RWPE1 (cell line): ENCODE measurements at regions not wholly inside any gene's neighbourhood (a gene's known extent, or its start where the extent isn't known, plus 50 kb on each side); places are given as distances from the start of the nearest gene placed in this dataset.

Experiments
- CTCF ChIA-PET: fragments of 350-600 bp; sonication (Branson Sonifier 250); formaldehyde crosslinking; extraction: SDS; loops from one replicate; lab custom pipeline; 2021; lab: Yijun Ruan, JAX
- POLR2A ChIA-PET: fragments of 400-600 bp; formaldehyde crosslinking; extraction: SDS; loops from one replicate; lab custom pipeline; 2020; ENCODE audit warnings: antibody characterized with exemption; ENCODE audit not compliant: low non-redundant PET; lab: Yijun Ruan, JAX
- DNase-seq: peaks from one replicate; pipeline ENCODE4 v3.0.0; 2012; ENCODE audit warnings: low spot score
- H3K27ac ChIP-seq: fragments of 450-650 bp; 2 replicates; pipeline ENCODE4 v1.5.1; 2017
- TF ChIP-seq, protein P1 (sequence below): fragments of 450-650 bp; conservative IDR thresholded peaks from 2 replicates; pipeline ENCODE4 v1.5.1; 2017; ENCODE audit warnings: low read depth, mild to moderate bottlenecking

DNA sequence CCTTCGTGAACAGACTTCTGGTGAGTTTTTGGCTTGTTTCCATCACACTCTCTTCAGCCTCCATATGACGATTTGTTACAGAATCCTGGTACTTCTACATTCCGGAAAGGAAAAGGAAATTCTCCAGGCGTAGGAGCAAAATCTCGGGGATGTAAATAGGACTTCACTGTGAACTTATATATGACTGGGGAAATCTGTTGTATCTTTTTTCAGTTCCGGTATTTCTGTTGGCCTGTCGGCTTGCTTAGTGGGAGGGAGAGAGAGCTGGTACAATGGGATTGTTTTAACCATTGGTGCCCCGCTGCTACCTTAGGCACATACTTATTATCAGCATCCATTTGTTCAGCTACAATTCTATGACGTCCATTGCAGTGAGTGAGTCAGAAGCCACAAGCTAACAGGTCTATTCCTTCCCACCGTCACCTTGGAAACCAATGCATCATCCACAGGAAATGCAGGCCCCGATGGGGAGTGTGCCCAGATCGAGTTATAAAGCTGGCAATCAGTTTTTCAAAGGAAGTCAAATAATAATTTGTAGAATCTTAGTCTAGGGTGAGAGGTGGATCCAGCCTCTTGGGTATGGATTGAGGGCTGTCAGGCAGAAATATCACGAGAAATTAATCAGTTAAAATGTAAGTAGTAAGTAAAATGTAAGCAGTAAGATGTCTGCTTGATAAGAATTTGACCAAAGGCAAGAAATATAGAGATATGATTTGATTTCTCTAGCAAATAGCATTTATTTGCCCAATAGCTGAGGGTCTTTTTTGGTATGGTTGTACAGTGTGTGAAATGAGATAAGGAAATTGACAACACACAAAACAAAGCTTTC lies 92.0 kb upstream of the MKLN1 start:
- POLR2A ChIA-PET: no interaction called here
- TF ChIP-seq, protein P1, sequence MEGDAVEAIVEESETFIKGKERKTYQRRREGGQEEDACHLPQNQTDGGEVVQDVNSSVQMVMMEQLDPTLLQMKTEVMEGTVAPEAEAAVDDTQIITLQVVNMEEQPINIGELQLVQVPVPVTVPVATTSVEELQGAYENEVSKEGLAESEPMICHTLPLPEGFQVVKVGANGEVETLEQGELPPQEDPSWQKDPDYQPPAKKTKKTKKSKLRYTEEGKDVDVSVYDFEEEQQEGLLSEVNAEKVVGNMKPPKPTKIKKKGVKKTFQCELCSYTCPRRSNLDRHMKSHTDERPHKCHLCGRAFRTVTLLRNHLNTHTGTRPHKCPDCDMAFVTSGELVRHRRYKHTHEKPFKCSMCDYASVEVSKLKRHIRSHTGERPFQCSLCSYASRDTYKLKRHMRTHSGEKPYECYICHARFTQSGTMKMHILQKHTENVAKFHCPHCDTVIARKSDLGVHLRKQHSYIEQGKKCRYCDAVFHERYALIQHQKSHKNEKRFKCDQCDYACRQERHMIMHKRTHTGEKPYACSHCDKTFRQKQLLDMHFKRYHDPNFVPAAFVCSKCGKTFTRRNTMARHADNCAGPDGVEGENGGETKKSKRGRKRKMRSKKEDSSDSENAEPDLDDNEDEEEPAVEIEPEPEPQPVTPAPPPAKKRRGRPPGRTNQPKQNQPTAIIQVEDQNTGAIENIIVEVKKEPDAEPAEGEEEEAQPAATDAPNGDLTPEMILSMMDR: no peak
- CTCF ChIA-PET: no interaction called here
- DNase-seq: peak; percentile 86
- peak overlapping the region; percentile 55; the same call in 1 of the 2 replicates for H3K27ac ChIP-seq

DNA sequence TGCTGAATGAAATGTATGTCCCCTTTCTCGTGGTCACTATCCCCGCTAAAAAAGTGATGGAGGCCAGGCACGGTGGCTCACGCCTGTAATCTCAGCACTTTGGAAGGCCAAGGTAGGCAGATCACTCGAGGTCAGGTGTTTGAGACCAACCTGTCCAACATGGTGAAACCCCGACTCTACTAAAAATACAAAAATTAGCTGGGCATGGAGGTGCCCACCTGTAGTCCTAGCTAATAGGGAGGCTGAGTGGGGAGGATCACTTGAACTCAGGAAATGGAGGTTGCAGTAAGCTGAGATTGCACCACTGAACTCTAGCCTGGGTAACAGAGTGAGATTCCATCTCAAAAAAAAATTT lies 91.4 kb upstream of the MKLN1 start:
- ChIA-PET POLR2A (no interaction called here), CTCF (no interaction called here)
- no peak for DNase-seq
- TF ChIP-seq, protein P1: no peak
- peak overlapping the region; percentile 55; the same call in 1 of the 2 replicates for H3K27ac ChIP-seq

DNA sequence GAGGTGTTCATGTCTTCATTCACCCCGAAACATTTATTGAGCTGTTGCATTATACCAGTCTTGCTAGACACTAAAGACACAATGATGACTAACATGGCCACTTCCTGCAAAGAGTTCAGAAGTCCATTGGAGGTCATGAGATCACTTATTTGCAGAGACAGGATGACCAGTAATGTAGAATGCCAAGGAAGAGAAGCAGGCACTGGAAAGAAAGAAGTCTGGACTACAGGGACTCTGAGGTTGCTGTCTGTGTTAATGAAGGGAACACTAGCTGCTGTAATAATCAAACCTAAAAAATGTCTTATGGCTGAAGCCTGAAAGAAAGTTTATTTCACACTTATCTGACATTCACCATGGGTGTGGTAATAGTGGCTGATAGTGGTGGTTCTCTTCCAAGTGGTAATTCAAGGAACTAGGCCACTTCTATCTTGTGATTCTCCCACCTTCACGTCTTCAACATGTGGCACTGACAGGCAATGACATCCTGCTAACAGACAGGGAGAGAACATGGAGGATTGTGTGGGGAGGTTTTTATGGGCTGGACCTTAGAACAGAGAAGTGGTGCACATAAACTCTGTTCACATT lies 89.2 kb upstream of the MKLN1 start:
- POLR2A ChIA-PET: no interaction called here
- CTCF ChIA-PET: no interaction called here
- H3K27ac ChIP-seq: no peak overlapping the region
- DNase-seq: peak; percentile 18
- TF ChIP-seq, protein P1: no peak

DNA sequence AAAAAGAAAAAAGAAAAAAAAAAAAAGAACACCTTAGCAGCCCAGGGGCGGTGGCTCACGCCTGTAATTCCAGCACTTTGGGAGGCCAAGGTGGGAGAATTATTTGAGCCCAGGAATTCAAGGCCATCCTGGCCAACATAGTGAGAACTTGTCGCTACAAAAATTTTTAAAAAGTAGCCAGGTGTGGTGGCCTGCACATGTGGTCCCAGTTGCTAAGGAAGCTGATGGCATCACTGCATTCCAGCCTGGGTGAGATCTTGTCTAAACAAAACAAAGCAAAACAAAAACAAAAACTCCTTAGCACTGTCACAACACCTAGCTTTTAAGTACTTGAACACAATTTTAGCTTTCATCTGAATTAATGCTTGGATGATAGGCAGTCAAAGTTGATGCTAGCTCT lies 86.3 kb upstream of the MKLN1 start:
- CTCF ChIA-PET: no interaction called here
- no peak for DNase-seq
- TF ChIP-seq, protein P1: no peak
- no peak overlapping the region for H3K27ac ChIP-seq
- POLR2A ChIA-PET: no interaction called here

DNA sequence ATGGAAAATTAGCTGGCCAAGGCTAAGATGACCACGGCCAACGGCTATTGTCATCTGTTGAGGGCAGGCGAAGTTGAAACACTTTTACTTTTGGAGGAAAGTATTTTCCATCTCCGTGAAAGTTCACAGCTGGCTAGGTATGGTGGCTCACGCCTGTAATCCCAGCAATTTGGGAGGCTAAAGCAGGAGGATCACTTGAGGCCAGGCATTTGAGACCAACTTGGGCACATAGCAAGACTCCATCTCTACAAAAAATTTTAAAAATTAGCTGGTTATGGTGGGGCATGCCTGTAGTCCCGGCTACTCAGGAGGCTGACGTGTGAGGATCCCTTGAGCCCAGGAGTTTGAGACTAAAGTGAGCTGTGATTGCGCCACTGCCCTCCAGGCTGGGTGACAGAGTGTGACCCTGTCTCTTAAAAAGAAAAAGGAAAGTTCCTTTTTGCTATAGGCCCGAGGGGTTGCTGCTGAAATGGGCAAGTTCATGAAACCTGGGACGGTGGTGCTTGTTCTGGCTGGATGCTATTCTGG lies 85.5 kb upstream of the MKLN1 start:
- H3K27ac ChIP-seq: no peak overlapping the region
- ChIA-PET POLR2A (no interaction called here), CTCF (no interaction called here)
- no peak for DNase-seq
- TF ChIP-seq, protein P1: no peak

DNA sequence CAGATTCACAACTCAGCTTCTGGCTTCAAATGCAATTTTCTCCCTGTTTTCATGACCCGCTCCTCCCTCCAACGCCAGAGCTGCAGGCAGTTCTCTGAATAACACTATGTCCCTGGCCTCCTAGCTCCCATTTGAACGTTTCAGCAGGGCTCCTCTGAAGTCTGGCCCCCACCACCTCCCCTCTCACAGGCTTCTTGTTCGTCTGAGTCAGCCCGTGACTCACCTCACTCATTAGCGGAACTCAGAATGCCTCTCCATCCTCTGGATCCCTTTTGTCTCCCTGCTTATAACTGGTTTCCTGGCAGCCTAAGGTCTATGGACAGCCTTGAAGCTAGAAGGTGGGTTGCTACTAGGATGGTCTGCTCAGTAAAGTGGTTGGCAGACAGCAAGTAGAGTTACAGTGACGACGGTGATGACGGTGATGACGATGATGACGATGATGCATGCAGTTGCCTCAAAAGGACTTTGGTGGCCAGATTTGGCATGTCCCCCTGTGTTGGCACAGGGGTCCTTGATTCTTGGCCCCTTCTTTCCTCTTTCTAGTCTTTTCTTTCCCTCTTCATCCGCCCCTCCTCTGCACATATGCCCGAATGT lies 83.3 kb upstream of the MKLN1 start:
- ChIA-PET CTCF (interaction anchor here (0.6 kb wide), 1 partner anchor 181 kb away, joined by 4 read pairs; no protein-coding TSS in a partner anchor), POLR2A (no interaction called here)
- DNase-seq: peak; percentile 82
- TF ChIP-seq, protein P1: no peak
- peak overlapping the region; percentile 54 for H3K27ac ChIP-seq
